GM18511 (cell line): ENCODE measurements at regions not wholly inside any gene's neighbourhood (a gene's known extent, or its start where the extent isn't known, plus 50 kb on each side); places are given as distances from the start of the nearest gene placed in this dataset.
"Not testable (repeated sequence)": the region's sequence is repeated elsewhere in the genome, so short reads cannot be mapped to it uniquely, and the experiment has no call there.

Experiments
- ATAC-seq: cut with Tn5 transposase; IDR thresholded peaks from one replicate; pipeline ENCODE4 v1.9.1; 2021; ENCODE audit warnings: mild to moderate bottlenecking, moderate library complexity; ENCODE audit not compliant: unreplicated experiment

- ATAC-seq, result not testable (repeated sequence)
Measured at GRCh38 chr2:87258887-87259286, 237.2 kb upstream of the PLGLB1 start.

DNA sequence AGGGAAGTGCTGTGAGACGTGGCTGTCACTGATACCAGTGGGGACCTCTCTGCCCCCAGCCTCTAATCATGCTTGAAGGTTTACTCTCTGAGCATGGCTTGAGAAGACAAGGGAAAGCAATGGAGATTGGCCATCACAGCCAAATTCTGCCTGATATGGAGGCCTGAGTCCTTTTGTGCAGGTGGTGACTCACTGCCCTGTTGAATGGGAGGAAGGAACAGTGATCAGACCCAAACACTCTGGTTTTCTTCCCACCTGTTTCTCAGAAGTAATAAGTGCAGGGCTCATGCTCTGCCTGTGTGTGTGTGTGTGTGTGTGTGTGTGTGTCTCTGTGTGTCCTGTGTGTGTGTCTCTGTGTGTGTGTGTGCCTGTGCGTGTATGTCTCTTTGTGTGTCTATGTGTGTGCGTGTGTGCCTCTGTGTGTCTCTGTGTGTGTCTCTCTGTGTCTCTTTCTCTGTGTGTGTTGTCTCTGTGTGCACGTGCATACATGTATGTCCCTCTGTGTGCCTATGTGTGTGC is 240.6 kb upstream of the PLGLB1 start:
- not testable (repeated sequence) for ATAC-seq

GRCh38 chr2:87263868-87264518 is 242.3 kb upstream of the PLGLB1 start:
- ATAC-seq, result not testable (repeated sequence)

DNA sequence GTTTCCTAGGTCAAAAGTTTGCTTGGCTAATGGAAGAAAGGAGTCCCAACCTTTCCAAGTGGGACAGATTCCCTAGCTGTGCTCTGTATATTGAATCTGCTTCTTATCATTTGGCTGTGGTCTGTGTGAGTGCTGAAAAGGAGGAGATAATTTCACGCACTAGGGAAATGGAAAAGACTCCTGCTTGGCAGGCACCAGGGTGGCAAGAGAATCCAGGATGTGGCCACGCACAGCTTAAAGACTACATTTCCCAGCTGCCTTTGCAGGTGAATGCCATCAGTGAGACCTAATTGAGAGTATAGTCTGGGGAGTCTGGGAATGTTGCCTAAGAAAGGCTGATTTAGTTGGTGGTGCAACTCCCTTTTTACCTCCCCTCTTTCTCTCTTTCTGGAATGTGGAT is 253.5 kb upstream of the PLGLB1 start:
- ATAC-seq, result not testable (repeated sequence)

- ATAC-seq, result not testable (repeated sequence)
Measured at GRCh38 chr2:87275974-87276629, 254.5 kb upstream of the PLGLB1 start.

DNA sequence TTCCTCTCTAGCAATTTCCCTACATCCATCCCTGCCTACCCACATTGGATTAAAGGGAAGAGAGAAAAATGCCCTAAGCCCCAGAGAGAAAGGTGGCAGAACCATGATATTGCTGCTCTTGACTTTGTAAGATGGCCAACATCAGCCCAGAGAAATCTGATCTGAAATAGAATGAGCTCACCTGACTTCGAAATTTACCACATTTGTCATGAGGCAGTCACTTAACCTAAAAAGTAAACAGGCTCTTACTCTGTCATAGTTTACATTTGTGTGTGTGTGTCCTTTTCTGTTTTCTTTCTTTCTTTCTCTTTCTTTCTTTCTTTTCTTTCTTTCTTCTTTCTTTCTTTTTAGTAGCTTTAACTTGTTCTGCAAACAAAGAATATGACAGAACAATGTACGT is 255.0 kb upstream of the PLGLB1 start:
- ATAC-seq, result not testable (repeated sequence)

DNA sequence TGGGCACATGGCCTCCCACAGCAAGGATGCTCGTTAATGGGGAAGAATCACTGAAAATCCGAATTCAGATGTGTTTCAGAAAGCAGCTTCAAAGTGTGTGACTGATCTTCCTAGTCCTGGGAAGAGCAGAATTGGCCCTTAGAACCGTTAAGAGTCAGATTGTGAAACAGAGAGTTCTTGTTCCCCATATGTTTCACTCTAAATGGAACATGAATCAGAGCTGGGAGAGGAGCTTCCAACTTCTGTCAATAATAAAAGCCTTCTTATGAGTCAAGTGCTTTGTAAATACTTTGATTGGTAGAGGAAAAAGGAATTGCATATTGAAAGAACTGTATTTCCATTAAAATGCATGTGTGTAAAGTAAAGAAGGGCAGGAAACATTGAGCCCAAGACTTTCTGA is 256.1 kb upstream of the PLGLB1 start:
- not testable (repeated sequence) for ATAC-seq

DNA sequence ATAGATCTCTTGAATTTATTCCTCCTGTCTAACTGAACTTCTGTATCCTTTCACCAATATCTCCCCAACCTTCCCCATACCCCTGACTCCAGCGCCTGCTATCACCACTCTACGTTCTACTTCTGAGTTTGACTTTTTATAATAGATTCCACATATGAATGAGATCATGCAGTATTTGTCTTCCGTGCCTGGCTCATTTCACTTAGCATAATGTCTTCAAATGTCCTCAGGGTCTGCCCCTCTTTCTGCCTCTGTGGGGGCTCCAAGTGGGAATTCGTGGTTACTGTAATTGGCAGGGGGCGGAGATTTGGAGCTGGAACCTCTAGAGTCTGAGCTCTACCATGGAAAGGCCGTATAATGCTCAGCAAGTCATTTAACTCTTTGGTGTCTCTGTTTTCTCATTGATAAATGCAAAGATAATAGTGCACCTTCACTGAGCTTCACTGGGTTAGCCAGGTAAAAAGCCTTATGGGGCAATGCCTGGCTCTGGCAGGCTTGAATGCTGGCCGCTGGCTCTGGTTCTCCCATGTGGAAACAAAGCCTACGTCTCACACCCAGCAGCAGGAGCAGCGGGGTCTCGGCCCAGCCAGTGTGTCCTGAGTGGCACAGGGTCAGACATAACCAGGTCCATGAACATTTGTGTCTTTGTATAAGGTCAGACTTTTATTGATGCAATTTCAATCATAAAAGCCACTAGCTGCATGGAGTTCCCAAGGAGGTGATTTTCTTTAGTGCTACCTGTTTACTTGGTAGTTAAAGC is 259.1 kb upstream of the PLGLB1 start:
- not testable (repeated sequence) for ATAC-seq

DNA sequence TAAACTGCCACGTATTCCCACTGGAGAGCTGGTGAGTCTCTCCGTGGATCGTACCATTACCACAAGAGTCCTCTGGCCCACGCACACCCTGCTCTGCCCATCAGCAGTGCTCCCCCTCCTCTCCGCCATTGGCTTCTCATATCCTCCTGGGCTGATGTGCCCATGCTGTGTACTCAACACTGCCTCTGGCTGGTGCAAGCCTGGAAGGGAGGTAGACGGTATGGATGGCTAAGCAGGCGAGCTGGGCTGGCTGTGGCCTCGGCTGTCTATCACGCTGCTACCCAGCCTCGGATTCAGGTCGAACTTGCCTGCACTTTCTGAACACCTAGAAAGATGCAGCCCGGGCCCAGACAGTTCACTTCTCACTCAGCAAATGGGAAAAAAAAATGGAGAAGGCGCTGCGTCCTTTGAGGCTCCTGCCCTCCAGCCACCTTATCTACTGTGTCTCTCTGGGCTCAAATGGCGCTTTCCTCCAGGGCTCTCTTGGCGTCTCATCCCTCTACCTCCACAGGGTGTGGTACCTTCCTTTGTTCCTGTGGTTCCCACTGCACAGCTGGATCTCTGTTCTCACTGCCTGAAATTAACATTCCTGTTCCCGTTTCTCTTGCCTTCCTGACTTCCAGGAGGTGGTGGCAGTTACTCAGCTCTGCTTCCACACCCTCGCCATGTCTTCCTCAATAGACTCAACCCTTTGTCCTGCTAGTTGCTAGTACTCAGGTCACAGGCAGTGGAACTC is 262.3 kb upstream of the PLGLB1 start:
- ATAC-seq, result not testable (repeated sequence)

- ATAC-seq, result not testable (repeated sequence)
Measured at GRCh38 chr2:87284471-87284772, 262.8 kb upstream of the PLGLB1 start.

- ATAC-seq, result not testable (repeated sequence)
Measured at GRCh38 chr2:87285139-87285538, 263.5 kb upstream of the PLGLB1 start.

DNA sequence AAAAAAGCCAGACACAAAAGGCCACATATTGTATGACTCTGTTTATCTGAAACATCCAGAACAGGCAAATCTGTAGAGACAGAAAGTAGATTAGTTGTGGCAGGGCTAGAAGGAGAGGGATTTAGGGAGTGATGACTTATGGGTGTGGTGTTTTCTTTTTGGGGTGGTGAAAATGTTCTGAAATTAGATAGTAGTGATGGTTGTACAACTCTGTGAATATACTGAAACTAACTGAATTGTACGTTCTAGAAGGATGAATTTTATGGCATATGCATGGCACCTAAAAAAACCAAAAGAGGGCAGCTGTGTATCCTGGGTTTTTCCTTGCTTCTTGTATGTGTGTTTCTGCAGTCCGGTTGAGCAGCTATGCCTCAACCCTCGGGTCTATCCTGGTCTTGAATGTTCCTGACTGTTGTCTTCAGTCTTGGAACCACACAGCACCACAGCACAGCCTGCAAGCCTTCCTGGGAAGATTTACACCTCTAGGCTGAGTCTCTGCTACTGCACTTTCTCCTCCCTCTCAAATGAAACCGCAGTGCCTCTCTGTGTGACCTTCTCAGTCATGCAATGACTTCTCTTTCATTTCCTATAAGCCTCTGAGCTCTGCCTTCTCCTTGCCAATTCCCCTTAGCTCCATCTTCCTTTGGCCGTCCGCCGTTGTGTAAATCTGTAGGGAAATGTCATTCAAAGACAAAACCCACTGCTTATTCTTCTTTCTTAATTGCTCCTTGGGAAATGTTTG is 269.1 kb upstream of the PLGLB1 start:
- ATAC-seq, result peak; percentile 89

GRCh38 chr2:87291400-87292200 is 270.0 kb upstream of the PLGLB1 start:
- not testable (repeated sequence) for ATAC-seq

- ATAC-seq, result not testable (repeated sequence)
Measured at GRCh38 chr2:87293931-87294594, 272.4 kb upstream of the PLGLB1 start.

- ATAC-seq, result not testable (repeated sequence)
Measured at GRCh38 chr2:87295135-87295534, 273.5 kb upstream of the PLGLB1 start.

- not testable (repeated sequence) for ATAC-seq
Measured at GRCh38 chr2:87301349-87301748, 279.7 kb upstream of the PLGLB1 start.

DNA sequence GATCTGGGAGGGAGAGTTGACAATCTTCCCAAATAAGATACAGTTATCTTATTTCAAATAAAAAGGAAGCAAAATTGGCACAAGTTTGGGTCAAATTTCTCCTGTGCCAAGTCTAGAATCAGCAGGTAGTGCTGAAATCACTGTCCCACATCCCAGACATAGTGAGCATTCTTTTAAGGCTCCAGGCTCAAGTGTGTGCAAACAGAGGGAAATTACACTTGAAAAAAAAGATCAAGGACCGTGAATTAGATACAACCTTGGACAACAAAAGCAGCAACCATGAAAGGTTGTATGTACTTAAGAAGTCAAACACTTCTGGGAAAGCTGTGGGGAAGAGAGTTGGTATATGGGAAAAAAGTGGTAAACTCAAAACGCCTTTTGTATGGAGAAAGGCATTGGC is 280.2 kb upstream of the PLGLB1 start:
- ATAC-seq, result not testable (repeated sequence)

- not testable (repeated sequence) for ATAC-seq
Measured at GRCh38 chr2:87308621-87309020, 287.0 kb upstream of the PLGLB1 start.

DNA sequence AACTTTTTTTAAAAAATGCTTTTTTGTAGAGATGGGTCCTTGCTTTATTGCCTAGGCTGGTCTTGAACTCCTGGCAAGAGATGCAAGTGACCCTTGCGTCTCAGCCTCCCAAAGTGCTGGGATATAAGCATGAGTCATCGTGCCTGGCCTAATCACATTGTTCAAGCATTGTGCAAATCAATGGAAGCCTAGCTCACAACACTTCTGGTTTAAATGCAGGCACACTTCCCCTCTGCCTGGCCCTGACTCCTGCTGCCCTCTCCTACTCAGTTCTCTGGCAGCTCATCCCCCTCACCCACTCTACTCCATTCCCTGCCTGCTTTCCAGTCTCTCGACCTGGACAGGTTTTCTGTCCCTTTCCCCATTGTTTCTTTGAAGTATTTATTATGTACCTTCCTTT is 288.1 kb upstream of the PLGLB1 start:
- not testable (repeated sequence) for ATAC-seq
